CD4-positive, alpha-beta T cell (primary cell): ENCODE measurements at regions not wholly inside any gene's neighbourhood (a gene's known extent, or its start where the extent isn't known, plus 50 kb on each side); places are given as distances from the start of the nearest gene placed in this dataset.

Source experiments
- ATAC-seq: fragments of 200-7000 bp; cut with Tn5 transposase; one replicate; pipeline ENCODE4 v1.10.0; 2022; ENCODE audit warnings: mild to moderate bottlenecking; ENCODE audit not compliant: poor library complexity
- CTCF ChIA-PET: fragments of 350-600 bp; sonication (Branson Sonifier 250); formaldehyde crosslinking; loops from one replicate; lab custom pipeline; 2021; ENCODE audit warnings: antibody characterized with exemption, inconsistent platforms; lab: Charles Lee
- POLR2A ChIA-PET: fragments of 350-600 bp; sonication (Branson Sonifier 250); formaldehyde crosslinking; loops from one replicate; lab custom pipeline; 2021; ENCODE audit warnings: antibody characterized with exemption, inconsistent platforms; lab: Charles Lee
- DNase-seq, 14 experiments: peaks; one replicate each; pipeline ENCODE4 v3.0.0-alpha.2; 2013 to 2020; ENCODE audit warnings: mixed read lengths in 2 of 14
- H3K27ac ChIP-seq, 2 donors: one replicate each; pipeline versions ENCODE4 v1.5.1 to v1.7.0; 2013; ENCODE audit warnings: low read length in 2 of 2, low read depth in 1 of 2, mild to moderate bottlenecking in 1 of 2
- H3K27me3 ChIP-seq, 2 experiments: 1 replicate in 1 of 2; 2 replicates in 1 of 2; pipeline versions ENCODE4 v1.6.1 to v1.7.0; 2013; ENCODE audit warnings: low read length in 2 of 2, control low read depth in 1 of 2, mild to moderate bottlenecking in 1 of 2, moderate library complexity in 1 of 2; ENCODE audit not compliant: insufficient read depth in 2 of 2, control insufficient read depth in 1 of 2
- H3K36me3 ChIP-seq: one replicate; pipeline ENCODE4 v1.6.1; 2013; ENCODE audit warnings: low read length, control low read depth; ENCODE audit not compliant: insufficient read depth
- H3K4me1 ChIP-seq: one replicate; pipeline ENCODE4 v1.6.1; 2013; ENCODE audit warnings: low read length, control low read depth; ENCODE audit not compliant: insufficient read depth
- H3K4me3 ChIP-seq: one replicate; pipeline ENCODE4 v1.5.1; 2013; ENCODE audit warnings: mild to moderate bottlenecking, low read length, moderate library complexity
- H3K9me3 ChIP-seq, 2 experiments: 1 replicate in 1 of 2; 2 replicates in 1 of 2; pipeline versions ENCODE4 v1.6.1 to v1.7.0; 2013; ENCODE audit warnings: low read length in 2 of 2, mild to moderate bottlenecking in 2 of 2, control low read depth in 1 of 2, moderate library complexity in 1 of 2; ENCODE audit not compliant: control insufficient read depth in 1 of 2, insufficient read depth in 1 of 2
- H3K27ac Mint-ChIP-seq: one replicate; pipeline ENCODE4 v1.8.0; 2020; ENCODE audit warnings: mixed read lengths
- H3K27me3 Mint-ChIP-seq: one replicate; pipeline ENCODE4 v1.8.0; 2021; ENCODE audit warnings: mixed read lengths
- H3K36me3 Mint-ChIP-seq: one replicate; pipeline ENCODE4 v1.8.0; 2021; ENCODE audit warnings: low read depth, mixed read lengths
- H3K4me1 Mint-ChIP-seq: one replicate; pipeline ENCODE4 v1.8.0; 2021; ENCODE audit warnings: low read depth, mixed read lengths
- H3K4me3 Mint-ChIP-seq: one replicate; pipeline ENCODE4 v1.8.0; 2020; ENCODE audit warnings: mild to moderate bottlenecking, mixed read lengths
- H3K9me3 Mint-ChIP-seq: one replicate; pipeline ENCODE4 v1.8.0; 2020; ENCODE audit warnings: mixed read lengths
- CTCF ChIP-seq: fragments of 200-600 bp; IDR thresholded peaks from one replicate; pipeline ENCODE4 v1.8.0; 2022; ENCODE audit warnings: antibody characterized with exemption, mild to moderate bottlenecking
- intact Hi-C, 2 experiments: fragments of 100-400 bp; cut with DNase I in 1 of 2; cut with micrococcal nuclease in 1 of 2; formaldehyde crosslinking; loops; one replicate each; pipeline versions ENCODE4 v1.15.1 to v1.9.0; 2023 to 2025; cut with DNase I, micrococcal nuclease

GRCh38 chr5:93926831-93927620 lies 185.6 kb upstream of the POU5F2 start:
- no peak overlapping the region for H3K4me3 Mint-ChIP-seq
- no peaks in the 10 kb centered on the region for H3K4me1 Mint-ChIP-seq
- intact Hi-C loops, result no loop called here
- Histone ChIP-seq H3K9me3 (no peaks in the 10 kb centered on the region), H3K27ac (no peak overlapping the region), H3K27me3 (no peaks in the 10 kb centered on the region), H3K4me1 (no peaks in the 10 kb centered on the region), H3K4me3 (no peak overlapping the region), H3K36me3 (no peaks in the 10 kb centered on the region)
- DNase-seq, result no peak
- TF ChIP-seq CTCF, result no peak
- H3K27ac Mint-ChIP-seq, result no peak overlapping the region
- peaks cover 7% of the 10 kb centered on the region for H3K36me3 Mint-ChIP-seq
- no peaks in the 10 kb centered on the region for H3K9me3 Mint-ChIP-seq
- H3K27me3 Mint-ChIP-seq, result no peaks in the 10 kb centered on the region
- CTCF ChIA-PET, result no interaction called here
- POLR2A ChIA-PET, result no interaction called here
- ATAC-seq, result no peak

- ATAC-seq (no peak), DNase-seq (no peak)
- H3K36me3 ChIP-seq, result no peaks in the 10 kb centered on the region
- intact Hi-C loops, result no loop called here
- Mint-ChIP-seq H3K9me3 (no peaks in the 10 kb centered on the region), H3K27ac (no peak overlapping the region), H3K4me3 (no peak overlapping the region), H3K4me1 (no peaks in the 10 kb centered on the region), H3K36me3 (peaks cover 9% of the 10 kb centered on the region), H3K27me3 (no peaks in the 10 kb centered on the region)
- H3K27ac ChIP-seq, result no peak overlapping the region
- TF ChIP-seq CTCF, result no peak
- POLR2A ChIA-PET, result no interaction called here
- H3K9me3 ChIP-seq, result no peaks in the 10 kb centered on the region
- H3K4me1 ChIP-seq, result no peaks in the 10 kb centered on the region
- H3K27me3 ChIP-seq, result no peaks in the 10 kb centered on the region
- no peak overlapping the region for H3K4me3 ChIP-seq
- CTCF ChIA-PET, result no interaction called here
Measured at GRCh38 chr5:93925321-93925720, 183.9 kb upstream of the POU5F2 start.

GRCh38 chr5:93924628-93925027 lies 183.2 kb upstream of the POU5F2 start:
- H3K4me3 Mint-ChIP-seq, result no peak overlapping the region
- no peaks in the 10 kb centered on the region for H3K27me3 ChIP-seq
- H3K27ac ChIP-seq, result no peak overlapping the region
- no peaks in the 10 kb centered on the region for H3K4me1 Mint-ChIP-seq
- no peaks in the 10 kb centered on the region for H3K36me3 ChIP-seq
- no peaks in the 10 kb centered on the region for H3K9me3 Mint-ChIP-seq
- H3K36me3 Mint-ChIP-seq, result peaks cover 9% of the 10 kb centered on the region
- no peaks in the 10 kb centered on the region for H3K27me3 Mint-ChIP-seq
- no peak for DNase-seq
- intact Hi-C loops, result no loop called here
- no peak for TF ChIP-seq CTCF
- ChIA-PET POLR2A (no interaction called here), CTCF (no interaction called here)
- no peaks in the 10 kb centered on the region for H3K9me3 ChIP-seq
- no peak overlapping the region for H3K4me3 ChIP-seq
- no peak overlapping the region for H3K27ac Mint-ChIP-seq
- no peaks in the 10 kb centered on the region for H3K4me1 ChIP-seq
- no peak for ATAC-seq
